Kidney (tissue), 13 donors: ENCODE measurements at regions not wholly inside any gene's neighbourhood (a gene's known extent, or its start where the extent isn't known, plus 50 kb on each side); places are given as distances from the start of the nearest gene placed in this dataset.

Experiments
- DNase-seq, 5 donors: peaks; one replicate each; pipeline ENCODE4 v3.0.0-alpha.2; 2013 to 2020
- FAIRE-seq: peaks from 2 replicates; lab custom pipeline; 2012; peaks lifted over from hg19 to GRCh38; lab: Jason Lieb, UNC
- H3K27ac ChIP-seq, 2 donors: one replicate each; pipeline ENCODE4 v1.7.0; 2013; ENCODE audit warnings: low read depth in 2 of 2, low read length in 2 of 2, inconsistent platforms in 1 of 2
- H3K27me3 ChIP-seq: one replicate; pipeline ENCODE4 v1.7.1; 2013; ENCODE audit warnings: low read length, inconsistent platforms; ENCODE audit not compliant: control insufficient read depth, insufficient read depth
- H3K36me3 ChIP-seq, 3 donors: one replicate each; pipeline versions ENCODE4 v1.7.0 to v1.7.1; 2013; ENCODE audit warnings: low read length in 3 of 3, control low read depth in 1 of 3, inconsistent platforms in 1 of 3; ENCODE audit not compliant: insufficient read depth in 3 of 3, control insufficient read depth in 2 of 3
- H3K4me1 ChIP-seq, 3 donors: one replicate each; pipeline versions ENCODE4 v1.7.0 to v1.7.1; 2013; ENCODE audit warnings: low read length in 3 of 3, inconsistent platforms in 1 of 3, low read depth in 1 of 3; ENCODE audit not compliant: control insufficient read depth in 2 of 3, insufficient read depth in 2 of 3
- H3K4me3 ChIP-seq, 3 donors: one replicate each; pipeline versions ENCODE4 v1.7.0 to v1.8.1; 2013; ENCODE audit warnings: low read length in 3 of 3, control low read depth in 1 of 3, inconsistent platforms in 1 of 3
- H3K9ac ChIP-seq, 3 donors: one replicate each; pipeline versions ENCODE4 v1.7.0 to v1.7.1; 2013; ENCODE audit warnings: low read length in 3 of 3, control low read depth in 1 of 3, inconsistent platforms in 1 of 3
- H3K9me3 ChIP-seq, 3 donors: one replicate each; pipeline versions ENCODE4 v1.7.0 to v1.7.1; 2013; ENCODE audit warnings: low read length in 3 of 3, control low read depth in 1 of 3, inconsistent platforms in 1 of 3; ENCODE audit not compliant: control insufficient read depth in 2 of 3, insufficient read depth in 1 of 3
- intact Hi-C: fragments of 100-400 bp; cut with DNase I; formaldehyde crosslinking; loops from one replicate; pipeline ENCODE4 v1.11.1; 2022
- TF ChIP-seq, protein P1 (sequence below): IDR thresholded peaks from 3 replicates; pipeline ENCODE4 v1.5.1; 2012; ENCODE audit warnings: mild to moderate bottlenecking, moderate library complexity, borderline replicate concordance; ENCODE audit not compliant: insufficient read depth; ENCODE audit errors: extremely low read depth
- donor health status: control.
- donor health status: control.
- donor health status: control.
- donor health status: control.
- donor health status: control.
- donor health status: DM: yes; HTN: yes; CAD: no.
- donor health status: Normal renal cell carcinoma (clear cell type).

DNA sequence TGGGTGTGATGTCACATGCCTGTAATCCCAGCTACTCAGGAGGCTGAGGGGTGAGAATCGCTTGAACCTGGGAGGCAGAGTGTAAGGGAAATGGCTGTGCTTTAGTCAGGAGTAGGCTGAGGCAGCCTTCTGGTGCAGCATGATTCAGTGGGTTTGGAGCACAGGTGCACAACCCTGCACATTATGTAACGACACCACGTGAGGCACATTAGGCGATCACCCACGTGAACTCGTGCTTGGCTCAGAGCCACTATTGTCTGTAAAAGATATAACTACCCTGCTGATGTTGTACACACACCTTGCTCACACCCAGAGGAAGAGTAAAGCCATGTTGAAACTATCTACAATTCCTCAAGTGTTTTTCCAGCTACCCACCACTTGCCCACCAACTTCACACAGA lies 54.8 kb upstream of the ZC3H15 start:
- no peak overlapping the region for H3K9ac ChIP-seq
- no peak for FAIRE-seq

DNA sequence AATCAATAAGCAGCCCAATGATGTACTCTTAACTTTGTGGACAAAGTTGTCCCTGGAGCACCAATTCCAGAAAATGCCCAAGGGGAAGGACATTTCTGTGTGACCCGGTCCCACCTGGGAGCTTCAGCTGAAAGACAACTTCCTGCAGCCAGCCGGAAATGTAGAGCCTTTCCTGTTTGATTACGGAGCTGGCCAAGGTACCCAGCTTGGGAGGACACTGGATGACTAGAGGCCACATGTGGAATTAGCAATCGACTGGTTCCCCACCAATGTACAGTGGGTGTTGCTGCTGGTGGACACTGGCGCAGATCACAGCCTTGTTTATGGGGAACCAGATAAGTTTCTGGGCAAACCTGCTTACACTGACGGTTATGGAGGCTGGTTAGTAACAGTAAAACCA lies 53.0 kb upstream of the ZC3H15 start:
- TF ChIP-seq, protein P1, sequence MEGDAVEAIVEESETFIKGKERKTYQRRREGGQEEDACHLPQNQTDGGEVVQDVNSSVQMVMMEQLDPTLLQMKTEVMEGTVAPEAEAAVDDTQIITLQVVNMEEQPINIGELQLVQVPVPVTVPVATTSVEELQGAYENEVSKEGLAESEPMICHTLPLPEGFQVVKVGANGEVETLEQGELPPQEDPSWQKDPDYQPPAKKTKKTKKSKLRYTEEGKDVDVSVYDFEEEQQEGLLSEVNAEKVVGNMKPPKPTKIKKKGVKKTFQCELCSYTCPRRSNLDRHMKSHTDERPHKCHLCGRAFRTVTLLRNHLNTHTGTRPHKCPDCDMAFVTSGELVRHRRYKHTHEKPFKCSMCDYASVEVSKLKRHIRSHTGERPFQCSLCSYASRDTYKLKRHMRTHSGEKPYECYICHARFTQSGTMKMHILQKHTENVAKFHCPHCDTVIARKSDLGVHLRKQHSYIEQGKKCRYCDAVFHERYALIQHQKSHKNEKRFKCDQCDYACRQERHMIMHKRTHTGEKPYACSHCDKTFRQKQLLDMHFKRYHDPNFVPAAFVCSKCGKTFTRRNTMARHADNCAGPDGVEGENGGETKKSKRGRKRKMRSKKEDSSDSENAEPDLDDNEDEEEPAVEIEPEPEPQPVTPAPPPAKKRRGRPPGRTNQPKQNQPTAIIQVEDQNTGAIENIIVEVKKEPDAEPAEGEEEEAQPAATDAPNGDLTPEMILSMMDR = no peak
- H3K27ac ChIP-seq = no peak overlapping the region
- H3K9ac ChIP-seq = no peak overlapping the region
- DNase-seq (no peak), FAIRE-seq (no peak)
- intact Hi-C loops = no loop called here
- no peaks in the 10 kb centered on the region for H3K36me3 ChIP-seq
- no peaks in the 10 kb centered on the region for H3K27me3 ChIP-seq
- no peaks in the 10 kb centered on the region for H3K4me1 ChIP-seq
- H3K4me3 ChIP-seq = no peak overlapping the region
- H3K9me3 ChIP-seq = no peaks in the 10 kb centered on the region

More for the DNA sequence above, 54.8 kb upstream of the ZC3H15 start:
- no peak for DNase-seq
- Histone ChIP-seq H3K27me3 (no peaks in the 10 kb centered on the region), H3K9me3 (no peaks in the 10 kb centered on the region), H3K27ac (no peak overlapping the region), H3K4me1 (no peaks in the 10 kb centered on the region), H3K36me3 (no peaks in the 10 kb centered on the region), H3K4me3 (no peak overlapping the region)
- TF ChIP-seq, protein P1 = no peak
- intact Hi-C loops = no loop called here

- Histone ChIP-seq H3K4me3 (no peak overlapping the region), H3K9me3 (no peaks in the 10 kb centered on the region), H3K27me3 (no peaks in the 10 kb centered on the region), H3K36me3 (no peaks in the 10 kb centered on the region), H3K4me1 (no peaks in the 10 kb centered on the region), H3K27ac (no peak overlapping the region), H3K9ac (no peak overlapping the region)
- intact Hi-C loops = no loop called here
- no peak for FAIRE-seq
- TF ChIP-seq, protein P1 = no peak
- DNase-seq = no peak
Measured at GRCh38 chr2:186433777-186434432, 52.2 kb upstream of the ZC3H15 start.
